T47D (cell line): ENCODE measurements at regions not wholly inside any gene's neighbourhood (a gene's known extent, or its start where the extent isn't known, plus 50 kb on each side); places are given as distances from the start of the nearest gene placed in this dataset.
"Not testable (repeated sequence)": the region's sequence is repeated elsewhere in the genome, so short reads cannot be mapped to it uniquely, and the experiment has no call there.

Source experiments
- DNase-seq, 2 experiments: peaks; one replicate each; pipeline versions ENCODE4 v3.0.0 to v3.0.0-alpha.2; 2011 to 2012; ENCODE audit warnings: low read depth in 1 of 2, low spot score in 1 of 2
- JUND ChIP-seq: IDR thresholded peaks from 2 replicates; pipeline ENCODE4 v1.6.1; 2012; ENCODE audit warnings: low read depth
- in situ Hi-C: cut with HindIII; loops from 2 replicates; pipeline ENCODE4 v1.10.0; 2016; ENCODE audit warnings: low sequenced_read_pairs, low pct_unique_long_range_greater_than_20kb

- in situ Hi-C loops, result no loop called here
- no peak for DNase-seq
- no peak for TF ChIP-seq JUND
Observed at GRCh38 chr3:167012691-167013090, 367.4 kb downstream of the ZBBX start.

GRCh38 chr3:167008791-167009190 lies 371.3 kb downstream of the ZBBX start:
- in situ Hi-C loops, result no loop called here
- no peak for DNase-seq
- TF ChIP-seq JUND, result no peak

- no peak for TF ChIP-seq JUND
- in situ Hi-C loops, result no loop called here
- DNase-seq, result no peak
Observed at GRCh38 chr3:167001374-167001773, 378.7 kb downstream of the ZBBX start.

- no peak for DNase-seq
- TF ChIP-seq JUND, result no peak
- in situ Hi-C loops, result no loop called here
Observed at GRCh38 chr3:166993015-166993630, 387.0 kb downstream of the ZBBX start.

GRCh38 chr3:166986000-166986399 lies 394.1 kb downstream of the ZBBX start:
- in situ Hi-C loops, result no loop called here
- TF ChIP-seq JUND, result no peak
- no peak for DNase-seq

- DNase-seq, in situ Hi-C loops: not testable (repeated sequence)
Observed at GRCh38 chr3:166975796-166976195, 404.3 kb downstream of the ZBBX start.

GRCh38 chr3:166967714-166968113 lies 412.4 kb downstream of the ZBBX start:
- in situ Hi-C loops, DNase-seq: not testable (repeated sequence)

- no peak for DNase-seq
- TF ChIP-seq JUND, result no peak
- in situ Hi-C loops, result no loop called here
Observed at GRCh38 chr3:166962911-166963310, 417.2 kb downstream of the ZBBX start.

GRCh38 chr3:166957121-166957520 lies 423.0 kb downstream of the ZBBX start:
- no peak for TF ChIP-seq JUND
- in situ Hi-C loops, result no loop called here
- no peak for DNase-seq

- in situ Hi-C loops, result no loop called here
- DNase-seq, result no peak
- no peak for TF ChIP-seq JUND
Observed at GRCh38 chr3:166955201-166955939, 424.7 kb downstream of the ZBBX start.

- DNase-seq, result no peak
- in situ Hi-C loops, result no loop called here
- no peak for TF ChIP-seq JUND
Observed at GRCh38 chr3:166934879-166935278, 445.2 kb downstream of the ZBBX start.

- DNase-seq, result no peak
- no peak for TF ChIP-seq JUND
- in situ Hi-C loops, result no loop called here
Observed at GRCh38 chr3:166917437-166917836, 462.7 kb downstream of the ZBBX start.

- peak; percentile 16 to 22 for DNase-seq
- in situ Hi-C loops, result no loop called here
- no peak for TF ChIP-seq JUND
Observed at GRCh38 chr3:166902374-166902773, 477.7 kb downstream of the ZBBX start.
